ENCODE measurements at regions not wholly inside any gene's neighbourhood (a gene's known extent, or its start where the extent isn't known, plus 50 kb on each side); places are given as distances from the start of the nearest gene placed in this dataset.
A peak's percentile ranks its signal among the peaks of the same experiment; 100 is the strongest.

- DNase-seq (ENCODE audit: low spot score) = no peak
These were observed 217.0 kb downstream of the GAS1 start for GRCh38 chr9:86730163-86730928.

GRCh38 chr9:86724529-86724928 is 222.8 kb downstream of the GAS1 start:
- no peak for DNase-seq (ENCODE audit: low spot score)

GRCh38 chr9:86723346-86723745 is 224.0 kb downstream of the GAS1 start:
- DNase-seq (ENCODE audit: low spot score) = no peak

- no peak for DNase-seq (ENCODE audit: low spot score)
These were observed 224.6 kb downstream of the GAS1 start for GRCh38 chr9:86722706-86723075.

- DNase-seq (ENCODE audit: low spot score) = no peak
These were observed 225.2 kb downstream of the GAS1 start for GRCh38 chr9:86721843-86722705.

- no peak for DNase-seq (ENCODE audit: low spot score)
These were observed 226.0 kb downstream of the GAS1 start for GRCh38 chr9:86721226-86721781.

GRCh38 chr9:86720639-86721225 is 226.6 kb downstream of the GAS1 start:
- DNase-seq (ENCODE audit: low spot score) = no peak

- DNase-seq (ENCODE audit: low spot score) = no peak
These were observed 228.8 kb downstream of the GAS1 start for GRCh38 chr9:86718388-86719049.

- no peak for DNase-seq (ENCODE audit: low spot score)
These were observed 230.9 kb downstream of the GAS1 start for GRCh38 chr9:86716326-86716922.

GRCh38 chr9:86714999-86715398 is 232.3 kb downstream of the GAS1 start:
- DNase-seq (ENCODE audit: low spot score) = no peak

- DNase-seq (ENCODE audit: low spot score) = no peak
These were observed 233.3 kb downstream of the GAS1 start for GRCh38 chr9:86713970-86714369.

- no peak for DNase-seq (ENCODE audit: low spot score)
These were observed 233.8 kb downstream of the GAS1 start for GRCh38 chr9:86713470-86713869.

- DNase-seq (ENCODE audit: low spot score) = no peak
These were observed 238.1 kb downstream of the GAS1 start for GRCh38 chr9:86708918-86709835.

- DNase-seq (ENCODE audit: low spot score) = no peak
These were observed 239.3 kb downstream of the GAS1 start for GRCh38 chr9:86707932-86708510.

- DNase-seq (ENCODE audit: low spot score) = no peak
These were observed 240.9 kb downstream of the GAS1 start for GRCh38 chr9:86706391-86706790.

- DNase-seq (ENCODE audit: low spot score) = no peak
These were observed 241.8 kb downstream of the GAS1 start for GRCh38 chr9:86705490-86705889.

- DNase-seq (ENCODE audit: low spot score) = no peak
These were observed 244.0 kb downstream of the GAS1 start for GRCh38 chr9:86703346-86703745.

GRCh38 chr9:86700629-86701028 is 246.7 kb downstream of the GAS1 start:
- peak; percentile 66 for DNase-seq (ENCODE audit: low spot score)

- no peak for DNase-seq (ENCODE audit: low spot score)
These were observed 249.3 kb downstream of the GAS1 start for GRCh38 chr9:86697999-86698398.

GRCh38 chr9:86697213-86697612 is 250.1 kb downstream of the GAS1 start:
- no peak for DNase-seq (ENCODE audit: low spot score)
